H7 (cell line): ENCODE measurements at regions not wholly inside any gene's neighbourhood (a gene's known extent, or its start where the extent isn't known, plus 50 kb on each side); places are given as distances from the start of the nearest gene placed in this dataset.
"Not testable (repeated sequence)": the region's sequence is repeated elsewhere in the genome, so short reads cannot be mapped to it uniquely, and the experiment has no call there.

ENCODE experiments used
- DNase-seq: peaks from one replicate; pipeline ENCODE4 v3.0.0; 2012
- H3K27me3 ChIP-seq: 2 replicates; pipeline ENCODE4 v1.6.0; 2011; ENCODE audit warnings: mild to moderate bottlenecking, low read length; ENCODE audit not compliant: control insufficient read depth, insufficient read depth
- H3K36me3 ChIP-seq: replicated peaks from 2 replicates; pipeline ENCODE4 v1.5.1; 2011; ENCODE audit warnings: low read length; ENCODE audit not compliant: control insufficient read depth, insufficient read depth
- H3K4me3 ChIP-seq: 2 replicates; pipeline ENCODE4 v1.5.1; 2011; ENCODE audit warnings: low read depth, mild to moderate bottlenecking, control low read depth, low read length, moderate library complexity; ENCODE audit not compliant: insufficient read depth

DNA sequence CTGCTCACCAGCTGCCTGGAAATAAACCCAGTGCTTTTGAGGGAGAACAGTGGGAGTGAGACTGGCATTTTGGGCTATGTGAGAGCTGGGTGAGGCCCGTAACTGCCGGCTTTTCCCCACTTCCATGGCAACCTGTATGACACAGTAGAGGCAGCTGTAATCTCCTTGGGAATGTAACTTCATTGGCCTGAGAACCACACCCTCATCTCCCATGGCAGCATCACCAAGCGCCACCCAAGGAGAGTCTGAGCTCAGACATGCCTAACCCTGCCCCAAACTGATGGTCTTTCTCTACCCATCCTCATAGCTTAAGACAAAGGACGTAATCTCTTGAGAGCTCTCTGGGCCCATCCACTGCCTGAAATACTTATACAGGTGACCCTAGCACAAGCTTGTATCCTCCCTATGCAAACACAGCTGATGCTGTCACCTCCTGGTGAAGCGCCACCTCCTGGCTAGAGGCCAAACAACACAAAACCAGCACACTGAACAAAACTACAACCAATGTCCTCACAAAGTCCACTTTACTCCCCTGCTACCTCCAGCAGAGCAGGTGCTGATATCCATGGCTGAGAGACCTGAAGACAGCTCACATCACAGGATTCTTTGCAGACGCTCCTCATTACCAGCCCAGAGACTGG is 763.4 kb upstream of the NRXN1 start:
- peak; percentile 28 for DNase-seq
- H3K36me3 ChIP-seq: no peaks in the 10 kb centered on the region
- H3K27me3 ChIP-seq: no peaks in the 10 kb centered on the region
- no peak overlapping the region for H3K4me3 ChIP-seq

DNA sequence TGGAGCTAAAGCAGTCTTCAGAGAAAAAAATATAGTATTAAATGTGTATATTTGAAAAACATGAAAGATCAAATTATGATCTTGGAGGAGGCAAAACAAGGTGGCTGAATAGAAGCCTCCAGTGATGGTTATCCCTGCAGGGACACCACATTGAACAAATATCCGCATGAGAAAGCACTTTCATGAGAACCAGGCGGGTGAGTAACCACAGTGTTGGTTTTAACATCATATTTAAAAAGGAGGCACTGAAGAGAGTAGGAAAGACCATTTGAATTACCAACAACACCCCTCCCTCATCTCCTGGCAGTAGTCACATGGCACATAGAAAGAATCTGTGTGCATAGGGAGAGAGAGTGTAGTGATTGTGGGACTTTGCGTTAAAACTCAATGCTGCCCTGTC is 759.6 kb upstream of the NRXN1 start:
- Histone ChIP-seq H3K27me3 (no peaks in the 10 kb centered on the region), H3K4me3 (no peak overlapping the region), H3K36me3 (no peaks in the 10 kb centered on the region)
- no peak for DNase-seq

DNA sequence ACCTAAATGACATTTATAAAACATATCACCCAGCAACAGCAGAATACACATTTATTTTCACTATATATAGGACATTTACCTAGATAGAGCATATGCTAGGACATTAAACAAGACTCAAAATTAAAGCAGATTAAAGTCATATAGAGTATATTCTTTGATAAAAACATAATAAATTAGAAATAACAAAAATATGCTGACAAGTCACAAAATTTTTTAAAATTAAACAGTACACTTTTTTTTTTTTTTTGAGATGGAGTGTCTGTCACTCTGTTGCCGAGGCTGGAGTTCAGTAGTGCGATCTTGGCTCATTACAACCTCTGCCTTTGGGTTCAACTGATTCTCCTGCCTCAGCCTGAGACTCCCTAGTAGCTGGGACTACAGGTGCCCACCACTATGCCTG is 758.9 kb upstream of the NRXN1 start:
- H3K4me3 ChIP-seq: no peak overlapping the region
- H3K36me3 ChIP-seq: no peaks in the 10 kb centered on the region
- no peaks in the 10 kb centered on the region for H3K27me3 ChIP-seq
- no peak for DNase-seq

DNA sequence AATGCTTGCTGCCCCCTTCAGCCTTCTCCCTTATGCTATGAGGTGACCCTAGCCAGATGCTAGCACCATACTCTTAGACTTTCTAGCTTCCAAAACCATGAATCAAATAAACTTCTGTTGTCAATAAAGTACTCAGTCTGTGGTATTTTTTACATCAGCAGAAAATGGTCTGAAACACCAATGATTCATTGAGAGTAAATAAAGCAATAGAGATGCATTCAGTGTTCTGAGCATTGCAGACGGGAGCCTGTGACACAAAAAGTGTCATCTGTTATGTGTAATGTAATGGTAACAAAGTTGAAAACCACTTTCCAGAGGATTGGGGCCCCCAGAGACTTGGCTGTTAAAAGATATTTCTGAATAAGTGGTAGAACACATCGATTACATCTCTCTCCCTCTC is 758.0 kb upstream of the NRXN1 start:
- Histone ChIP-seq H3K36me3 (no peaks in the 10 kb centered on the region), H3K4me3 (no peak overlapping the region), H3K27me3 (no peaks in the 10 kb centered on the region)
- no peak for DNase-seq

DNA sequence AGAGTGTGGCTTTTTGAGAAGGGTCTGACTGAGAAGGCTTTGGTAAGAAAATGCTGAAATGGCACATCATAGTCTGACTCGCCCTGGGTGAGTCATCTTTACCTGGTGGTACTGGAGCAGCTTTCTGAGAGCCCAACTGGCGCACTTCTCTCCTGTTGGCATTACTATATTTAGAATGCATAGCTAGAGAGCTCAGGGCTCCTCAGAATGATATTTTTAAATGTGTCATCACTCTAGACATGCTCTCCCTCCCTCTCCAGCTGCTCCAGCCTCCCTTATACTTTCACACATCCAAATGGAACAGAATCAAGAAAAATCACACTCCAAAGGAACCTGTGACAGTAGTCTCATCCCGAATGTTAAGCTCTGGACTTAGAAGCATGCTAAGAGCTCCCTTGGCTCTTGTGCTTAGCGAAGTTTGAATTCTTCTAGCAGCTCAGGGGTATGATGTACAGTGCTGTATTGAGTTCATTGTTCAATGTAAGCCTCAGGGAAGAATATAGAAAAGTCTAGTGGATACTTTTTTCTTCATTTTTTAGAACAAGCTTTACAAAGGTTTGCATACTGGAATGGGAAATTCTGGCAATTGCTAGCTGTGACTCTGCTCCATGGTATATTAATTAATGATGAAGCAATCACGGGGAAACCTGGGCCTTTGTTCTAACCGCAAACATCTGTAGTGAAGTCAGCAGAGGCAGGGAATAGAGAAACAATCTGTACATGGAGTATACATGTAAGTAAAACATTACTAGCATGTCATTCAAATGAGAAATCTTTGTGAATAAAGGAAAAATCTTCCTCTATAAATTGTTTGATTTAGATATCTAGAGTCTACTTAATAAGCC is 751.2 kb upstream of the NRXN1 start:
- H3K4me3 ChIP-seq: no peak overlapping the region
- H3K36me3 ChIP-seq: no peaks in the 10 kb centered on the region
- no peaks in the 10 kb centered on the region for H3K27me3 ChIP-seq
- no peak for DNase-seq

DNA sequence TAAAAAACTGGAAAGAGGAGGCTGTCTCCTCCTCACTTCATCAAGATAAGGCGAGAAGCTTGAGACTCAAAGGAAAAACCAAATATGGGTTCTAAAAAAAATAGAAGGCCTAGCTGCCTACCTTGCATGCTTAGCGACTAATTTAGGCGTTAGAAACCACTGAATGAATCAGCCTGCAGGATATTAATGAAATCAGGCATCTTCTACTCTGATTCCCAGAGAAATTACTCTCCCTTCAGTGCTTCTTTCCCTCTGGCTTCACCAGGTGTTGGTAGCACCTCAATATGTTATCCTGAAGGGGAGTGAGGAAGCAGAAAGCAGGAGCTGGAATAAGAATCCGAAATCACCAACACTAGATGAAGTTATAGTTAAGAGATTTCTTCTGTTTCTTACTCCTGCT is 749.8 kb upstream of the NRXN1 start:
- H3K4me3 ChIP-seq: no peak overlapping the region
- no peaks in the 10 kb centered on the region for H3K36me3 ChIP-seq
- no peaks in the 10 kb centered on the region for H3K27me3 ChIP-seq
- no peak for DNase-seq

DNA sequence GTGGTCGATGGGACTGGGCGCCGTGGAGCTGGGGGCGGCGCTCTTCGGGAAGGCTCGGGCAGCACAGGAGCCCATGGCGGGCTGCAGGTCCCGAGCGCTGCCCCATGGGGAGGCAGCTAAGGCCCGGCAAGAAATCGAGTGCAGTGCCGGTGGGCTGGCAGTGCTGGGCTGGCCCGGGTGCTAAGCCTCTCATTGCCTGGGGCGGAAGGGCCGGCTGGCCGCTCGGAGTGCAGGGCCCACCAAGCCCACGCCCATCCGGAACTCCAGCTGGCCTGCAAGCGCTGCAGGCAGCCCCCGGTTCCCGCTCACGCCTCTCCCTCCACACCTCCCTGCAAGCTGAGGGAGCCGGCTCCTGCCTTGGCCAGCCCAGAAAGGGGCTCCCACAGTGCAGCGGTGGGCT is 748.4 kb upstream of the NRXN1 start:
- no peaks in the 10 kb centered on the region for H3K27me3 ChIP-seq
- H3K36me3 ChIP-seq: no peaks in the 10 kb centered on the region
- no peak overlapping the region for H3K4me3 ChIP-seq
- no peak for DNase-seq

DNA sequence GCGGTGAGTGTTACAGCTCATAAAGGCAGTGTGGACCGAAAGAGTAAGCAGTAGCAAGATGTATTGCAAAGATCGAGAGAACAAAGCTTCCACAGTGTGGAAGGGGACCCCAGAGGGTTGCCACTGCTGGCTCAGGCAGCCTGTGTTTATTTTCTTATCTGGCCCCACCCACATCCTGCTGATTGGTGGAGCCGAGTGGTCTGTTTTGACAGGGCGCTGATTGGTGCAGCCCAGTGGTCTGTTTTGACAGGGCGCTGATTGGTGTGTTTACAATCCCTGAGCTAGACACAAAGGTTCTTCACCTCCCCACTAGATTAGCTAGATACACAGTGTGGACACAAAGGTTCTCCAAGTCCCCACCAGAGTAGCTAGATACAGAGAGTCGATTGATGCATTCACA is 747.8 kb upstream of the NRXN1 start:
- not testable (repeated sequence) for DNase-seq, H3K36me3 ChIP-seq, H3K4me3 ChIP-seq, H3K27me3 ChIP-seq

DNA sequence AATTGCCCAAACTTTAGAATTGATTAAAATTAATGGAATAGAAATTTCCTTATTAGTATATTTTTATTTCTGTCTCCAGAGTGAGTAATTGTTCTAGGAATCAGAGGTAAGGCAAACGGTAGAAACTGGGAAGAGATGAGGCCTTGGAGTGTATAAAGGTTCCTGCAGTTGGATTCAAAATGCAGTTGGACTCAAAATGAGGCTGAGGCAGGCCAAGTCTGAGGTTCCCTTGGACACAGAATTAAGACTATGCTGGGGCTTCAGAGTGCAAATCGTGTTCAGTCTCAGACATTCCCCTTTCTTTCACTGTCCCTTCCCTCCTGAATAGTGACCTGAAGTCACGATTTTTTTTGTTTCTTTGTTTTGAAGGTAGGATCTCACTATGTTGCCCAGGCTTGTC is 746.9 kb upstream of the NRXN1 start:
- Histone ChIP-seq H3K27me3 (no peaks in the 10 kb centered on the region), H3K36me3 (no peaks in the 10 kb centered on the region), H3K4me3 (no peak overlapping the region)
- DNase-seq: no peak

DNA sequence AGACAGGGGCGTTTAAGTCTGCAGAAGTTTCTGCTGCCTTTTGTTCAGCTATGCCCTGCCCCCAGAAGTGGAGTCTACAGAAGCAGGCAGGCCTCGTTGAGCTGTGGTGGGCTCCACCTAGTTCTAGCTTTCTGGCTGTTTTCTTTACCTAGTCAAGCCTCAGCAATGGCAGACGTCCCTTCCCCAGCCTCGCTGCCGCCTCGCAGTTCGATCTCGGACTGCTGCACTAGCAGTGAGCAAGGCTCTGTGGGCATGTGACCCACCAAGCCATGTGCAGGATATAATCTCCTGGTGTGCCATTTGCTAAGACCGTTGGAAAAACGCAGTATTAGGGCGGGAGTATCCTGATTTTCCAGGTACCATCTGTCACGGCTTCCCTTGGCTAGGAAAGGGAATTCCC is 742.7 kb upstream of the NRXN1 start:
- not testable (repeated sequence) for H3K4me3 ChIP-seq, DNase-seq, H3K36me3 ChIP-seq, H3K27me3 ChIP-seq

DNA sequence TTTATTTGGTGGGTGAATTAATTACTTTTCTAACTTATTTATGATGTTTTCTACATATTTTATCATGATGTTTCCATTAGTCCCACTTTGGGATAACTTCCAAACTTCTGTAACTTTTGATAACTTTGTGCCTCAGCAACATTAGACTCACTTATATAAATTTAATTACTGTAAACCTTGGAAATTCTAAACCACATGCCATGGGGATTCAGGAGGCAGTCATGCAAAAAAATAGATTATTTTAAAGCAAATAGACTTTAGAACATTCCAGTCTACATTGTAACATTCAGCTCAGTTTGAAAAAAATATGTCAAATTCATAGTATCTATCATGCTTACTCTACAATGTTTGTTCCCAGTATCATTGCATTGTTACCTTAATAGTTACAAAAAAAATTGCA is 728.5 kb upstream of the NRXN1 start:
- no peak for DNase-seq

DNA sequence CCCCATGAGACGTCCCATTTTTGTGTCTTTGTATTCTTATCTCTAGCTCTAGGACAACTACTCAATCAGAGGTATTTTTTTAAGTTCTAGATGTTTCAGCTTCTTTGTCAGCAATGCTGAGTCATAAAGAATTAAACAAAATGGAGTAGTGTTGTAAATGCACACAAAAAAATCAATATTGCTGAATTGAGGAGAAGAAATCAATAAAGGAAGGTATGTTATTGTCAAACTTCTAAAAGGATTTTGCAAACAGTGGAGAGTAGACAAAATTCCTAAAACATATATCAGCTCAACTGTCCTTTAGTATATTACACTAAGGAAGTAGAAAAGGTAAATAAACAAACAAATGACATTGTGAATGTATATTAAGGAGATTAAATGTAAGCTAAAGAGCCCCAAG is 726.1 kb upstream of the NRXN1 start:
- no peak overlapping the region for H3K4me3 ChIP-seq
- no peaks in the 10 kb centered on the region for H3K36me3 ChIP-seq
- DNase-seq: no peak
- H3K27me3 ChIP-seq: no peaks in the 10 kb centered on the region

More for the DNA sequence above, 728.5 kb upstream of the NRXN1 start:
- H3K36me3 ChIP-seq: no peaks in the 10 kb centered on the region
- H3K4me3 ChIP-seq: no peak overlapping the region
- no peaks in the 10 kb centered on the region for H3K27me3 ChIP-seq

DNA sequence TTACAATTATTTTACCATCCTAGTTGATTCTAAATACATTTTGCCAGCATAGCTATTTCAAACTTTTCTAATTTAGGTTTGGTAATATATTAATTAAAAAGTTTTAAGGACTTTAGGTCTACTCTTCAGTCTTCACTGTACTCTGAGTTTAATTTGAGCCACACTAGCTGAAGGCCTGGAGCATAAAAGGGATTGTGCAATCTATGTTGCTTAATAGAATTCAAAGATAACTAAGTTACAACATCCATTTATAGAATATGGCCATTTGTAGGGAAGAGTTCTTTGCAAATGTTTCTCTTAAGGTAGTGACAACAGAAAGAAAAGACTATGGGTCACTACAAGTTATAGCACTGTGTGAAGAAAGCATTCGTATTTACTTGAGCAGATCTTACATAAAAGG is 702.2 kb upstream of the NRXN1 start:
- no peaks in the 10 kb centered on the region for H3K36me3 ChIP-seq
- no peaks in the 10 kb centered on the region for H3K27me3 ChIP-seq
- no peak for DNase-seq
- H3K4me3 ChIP-seq: no peak overlapping the region

DNA sequence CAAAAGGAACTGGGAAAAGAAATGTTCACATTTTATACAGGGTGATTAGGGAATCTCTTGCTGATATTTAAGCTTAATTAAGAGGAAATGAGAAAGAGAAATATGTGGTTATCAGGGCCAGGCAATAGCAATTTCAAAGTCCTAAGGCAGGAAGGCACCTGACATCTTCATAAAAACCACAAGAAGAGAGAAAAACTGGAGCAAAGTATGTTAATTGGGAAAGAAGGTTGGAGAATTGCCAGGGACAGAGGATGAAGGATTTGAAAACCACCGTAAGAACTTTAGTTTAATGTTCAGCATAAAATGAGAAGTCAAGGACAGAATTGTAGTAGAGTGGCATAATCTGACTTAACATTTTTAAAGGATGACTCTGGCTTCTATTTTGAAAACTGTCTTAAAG is 691.8 kb upstream of the NRXN1 start:
- no peak overlapping the region for H3K4me3 ChIP-seq
- H3K27me3 ChIP-seq: no peaks in the 10 kb centered on the region
- no peaks in the 10 kb centered on the region for H3K36me3 ChIP-seq
- no peak for DNase-seq

DNA sequence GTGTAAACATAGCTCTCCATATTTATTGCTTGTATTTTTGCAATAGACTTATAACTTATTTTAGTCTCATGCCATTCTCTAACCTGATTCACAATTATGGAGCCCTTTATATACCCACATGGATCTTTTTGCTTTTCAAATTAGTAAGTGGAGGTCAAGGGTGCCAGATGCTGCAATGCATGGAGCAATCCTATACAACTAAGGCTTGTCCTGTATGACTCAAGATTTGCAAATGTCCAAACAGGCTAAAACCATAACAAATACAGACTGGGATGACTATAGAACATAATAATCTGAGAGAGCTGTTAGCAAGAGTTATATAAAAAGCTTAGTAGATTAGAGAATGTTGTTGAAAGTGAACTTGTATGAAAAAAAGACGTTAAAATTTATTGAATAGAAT is 690.4 kb upstream of the NRXN1 start:
- Histone ChIP-seq H3K36me3 (no peaks in the 10 kb centered on the region), H3K4me3 (no peak overlapping the region), H3K27me3 (no peaks in the 10 kb centered on the region)
- no peak for DNase-seq
